GM21717 (cell line): ENCODE measurements at regions not wholly inside any gene's neighbourhood (a gene's known extent, or its start where the extent isn't known, plus 50 kb on each side); places are given as distances from the start of the nearest gene placed in this dataset.

Source experiments
- ATAC-seq: cut with Tn5 transposase; IDR thresholded peaks from one replicate; pipeline ENCODE4 v1.9.1; 2021; ENCODE audit warnings: mild to moderate bottlenecking, moderate library complexity; ENCODE audit not compliant: unreplicated experiment

- ATAC-seq: no peak
Observed at GRCh38 chr18:46425511-46425910, 231.5 kb downstream of the LOXHD1 start.

DNA sequence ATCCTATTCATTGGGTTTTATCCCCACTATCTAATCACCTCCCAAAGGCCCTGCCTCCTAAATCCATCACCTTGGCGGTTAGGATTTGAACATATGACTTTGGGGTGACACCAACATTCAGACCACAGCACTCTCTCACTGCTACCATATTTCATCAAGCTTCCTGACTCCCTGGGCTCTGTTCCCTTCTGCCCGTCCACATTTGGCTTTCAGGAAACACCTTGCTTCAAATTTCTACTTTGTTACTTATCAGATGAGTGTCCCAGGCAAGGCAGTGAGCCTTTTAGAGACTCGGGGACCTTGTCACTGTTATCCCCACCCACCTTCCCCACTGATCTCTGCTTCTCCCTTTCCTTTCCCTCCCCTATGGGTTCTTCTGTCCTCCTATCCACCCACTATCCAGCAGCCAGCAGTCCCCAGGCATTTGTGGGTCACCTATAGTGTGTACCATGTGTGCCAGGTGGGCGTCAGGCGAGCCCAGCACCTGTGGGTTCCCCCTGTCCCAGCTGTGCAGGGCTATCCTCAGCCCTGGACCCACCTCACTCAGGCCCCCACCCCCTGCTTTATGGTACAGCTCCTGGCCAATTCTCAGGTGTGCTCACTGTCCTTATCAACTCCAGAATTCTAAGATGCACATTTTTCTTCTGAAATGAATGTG, 230.9 kb downstream of the LOXHD1 start:
- ATAC-seq: no peak

- ATAC-seq: no peak
Observed at GRCh38 chr18:46426679-46427047, 230.4 kb downstream of the LOXHD1 start.
